Astrocyte of the spinal cord (primary cell): ENCODE measurements at regions not wholly inside any gene's neighbourhood (a gene's known extent, or its start where the extent isn't known, plus 50 kb on each side); places are given as distances from the start of the nearest gene placed in this dataset.

Source experiments
- DNase-seq: peaks from one replicate; pipeline ENCODE4 v3.0.0; 2011; ENCODE audit warnings: low read depth, low spot score
- H3K4me3 ChIP-seq: 2 replicates; pipeline ENCODE4 v1.5.1; 2011; ENCODE audit warnings: low read depth, mild to moderate bottlenecking, low read length, moderate library complexity
- CTCF ChIP-seq: IDR thresholded peaks from 2 replicates; pipeline ENCODE4 v1.5.1; 2012; ENCODE audit warnings: low read depth, mild to moderate bottlenecking, low read length, inconsistent platforms
- in situ Hi-C: cut with HindIII; loops from 2 replicates; pipeline ENCODE4 v1.10.0; 2017; ENCODE audit warnings: low sequenced_read_pairs

- in situ Hi-C loops: no loop called here
- no peak for TF ChIP-seq CTCF
- H3K4me3 ChIP-seq: no peak overlapping the region
- no peak for DNase-seq
Measured at GRCh38 chr6:139823099-139823807, 448.8 kb upstream of the CITED2 start.

GRCh38 chr6:139821676-139822223, 447.3 kb upstream of the CITED2 start:
- no peak overlapping the region for H3K4me3 ChIP-seq
- no peak for DNase-seq
- TF ChIP-seq CTCF: no peak
- in situ Hi-C loops: no loop called here

GRCh38 chr6:139820210-139820609, 445.8 kb upstream of the CITED2 start:
- DNase-seq: peak; percentile 79
- TF ChIP-seq CTCF: no peak
- in situ Hi-C loops: no loop called here
- no peak overlapping the region for H3K4me3 ChIP-seq

GRCh38 chr6:139819776-139820175, 445.3 kb upstream of the CITED2 start:
- in situ Hi-C loops: no loop called here
- peak; percentile 7 for DNase-seq
- H3K4me3 ChIP-seq: no peak overlapping the region
- no peak for TF ChIP-seq CTCF

GRCh38 chr6:139812939-139813338, 438.5 kb upstream of the CITED2 start:
- in situ Hi-C loops: no loop called here

GRCh38 chr6:139801571-139802321, 427.3 kb upstream of the CITED2 start:
- DNase-seq: peak; percentile 33
- H3K4me3 ChIP-seq: no peak overlapping the region
- no peak for TF ChIP-seq CTCF
- in situ Hi-C loops: no loop called here

More at GRCh38 chr6:139812939-139813338, 438.5 kb upstream of the CITED2 start:
- no peak for DNase-seq
- no peak for TF ChIP-seq CTCF
- no peak overlapping the region for H3K4me3 ChIP-seq
